COLO668 (cell line): ENCODE measurements at regions not wholly inside any gene's neighbourhood (a gene's known extent, or its start where the extent isn't known, plus 50 kb on each side); places are given as distances from the start of the nearest gene placed in this dataset.
"Not testable (repeated sequence)": the region's sequence is repeated elsewhere in the genome, so short reads cannot be mapped to it uniquely, and the experiment has no call there.

Experiments
- DNase-seq: peaks from one replicate; lab custom pipeline; 2025; ENCODE audit not compliant: unreplicated experiment; lab: John Stamatoyannopoulos, UW

DNA sequence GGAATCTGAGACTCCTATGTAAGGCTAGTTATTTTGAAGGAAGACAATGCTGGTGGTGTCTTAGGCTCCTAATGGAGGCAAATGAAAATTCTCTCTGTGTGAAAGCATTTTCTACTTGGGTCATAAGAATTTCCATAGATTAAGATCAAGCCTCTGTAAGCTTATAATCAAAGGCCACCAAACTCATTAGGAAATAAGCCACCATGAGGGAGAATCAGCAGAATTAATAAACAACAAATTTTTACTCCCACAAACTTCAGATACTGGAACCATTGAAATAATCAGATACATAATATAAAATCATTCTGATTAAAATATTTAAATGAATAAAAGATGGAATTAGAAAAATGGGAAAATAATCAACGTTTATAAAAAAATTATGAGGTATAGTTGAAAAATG is 178.7 kb downstream of the NPIPA8 start:
- DNase-seq = not testable (repeated sequence)

DNA sequence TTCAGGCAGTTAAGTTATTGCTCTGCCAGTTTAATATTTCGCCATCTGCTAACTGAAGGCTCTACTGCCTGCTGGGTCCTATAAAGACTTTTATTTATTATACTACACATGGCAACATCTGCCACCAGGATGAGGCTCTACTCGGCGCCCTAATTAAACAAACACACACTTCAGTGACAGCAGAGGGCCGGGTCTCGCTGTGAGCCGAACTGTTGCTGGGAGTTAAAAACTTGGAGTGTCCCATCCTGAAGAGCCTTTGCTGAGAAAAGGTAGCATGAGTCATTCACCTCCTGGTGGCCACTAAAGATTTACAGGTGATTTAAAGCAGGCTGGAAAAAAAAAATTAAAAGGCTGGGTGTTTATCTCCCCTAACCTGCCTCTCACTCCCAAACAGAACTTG is 183.7 kb downstream of the NPIPA8 start:
- DNase-seq = not testable (repeated sequence)

DNA sequence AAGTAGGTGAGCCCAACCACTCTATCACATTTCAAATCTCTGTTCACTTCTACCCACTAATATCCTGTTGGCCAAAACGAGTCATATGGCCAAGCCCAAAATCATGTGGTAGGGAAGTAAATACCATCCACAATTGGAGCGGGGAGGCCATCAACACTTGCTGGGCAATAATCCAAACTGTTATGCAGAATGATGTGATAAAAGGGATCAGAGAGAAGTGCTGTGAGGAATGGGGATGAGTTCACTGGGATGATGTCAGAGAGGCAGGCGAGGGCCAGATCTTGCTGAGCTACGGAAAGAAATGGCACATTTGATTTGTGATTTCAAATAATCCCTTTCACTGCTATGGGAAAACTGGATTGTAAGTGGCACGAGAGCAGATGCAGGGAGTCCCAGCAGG is 188.4 kb downstream of the NPIPA8 start:
- DNase-seq = not testable (repeated sequence)

DNA sequence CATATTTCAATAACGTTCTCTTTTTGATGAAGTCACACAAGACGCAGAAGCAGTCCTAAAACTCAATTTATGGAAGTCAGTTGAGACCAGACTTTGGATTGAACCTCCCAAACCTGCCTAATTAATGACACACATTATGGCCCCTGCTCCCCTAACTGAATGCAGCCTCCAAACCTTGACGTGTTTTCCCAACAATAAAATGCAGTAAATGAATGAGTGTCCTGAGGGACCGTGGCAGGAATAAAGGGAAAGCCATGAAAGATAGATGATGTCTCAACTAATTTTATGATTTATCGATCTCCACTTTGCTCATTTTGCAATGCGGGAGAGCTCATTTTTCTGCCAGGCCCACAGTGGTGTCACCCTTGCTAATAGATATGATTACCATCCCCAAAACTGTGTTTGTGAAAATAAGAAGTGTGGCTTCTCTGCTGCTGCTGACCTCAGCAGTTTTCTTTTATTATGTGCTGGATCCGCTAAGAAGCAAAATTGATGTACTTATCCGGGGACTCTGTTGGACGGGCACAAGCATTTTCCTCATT is 189.9 kb downstream of the NPIPA8 start:
- not testable (repeated sequence) for DNase-seq

DNA sequence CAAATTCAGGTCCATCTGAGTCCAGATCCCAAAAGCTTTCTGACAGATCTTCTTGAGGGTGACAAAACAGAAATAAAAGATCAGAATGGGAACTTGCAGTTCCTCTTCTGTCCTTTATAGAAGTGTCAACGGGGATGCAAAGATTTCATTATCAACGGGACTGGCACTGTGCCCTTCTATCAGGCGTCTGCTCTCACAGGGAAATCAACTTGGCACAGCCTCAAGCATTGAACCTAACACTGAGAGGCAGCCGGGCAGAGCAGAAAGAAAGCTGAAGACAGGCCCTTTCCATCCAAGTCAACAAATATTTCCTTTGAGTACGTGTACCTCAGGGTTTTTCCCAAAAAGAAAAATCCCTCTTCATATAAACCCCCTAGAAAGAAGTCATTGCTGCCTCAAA is 194.5 kb downstream of the NPIPA8 start:
- not testable (repeated sequence) for DNase-seq

DNA sequence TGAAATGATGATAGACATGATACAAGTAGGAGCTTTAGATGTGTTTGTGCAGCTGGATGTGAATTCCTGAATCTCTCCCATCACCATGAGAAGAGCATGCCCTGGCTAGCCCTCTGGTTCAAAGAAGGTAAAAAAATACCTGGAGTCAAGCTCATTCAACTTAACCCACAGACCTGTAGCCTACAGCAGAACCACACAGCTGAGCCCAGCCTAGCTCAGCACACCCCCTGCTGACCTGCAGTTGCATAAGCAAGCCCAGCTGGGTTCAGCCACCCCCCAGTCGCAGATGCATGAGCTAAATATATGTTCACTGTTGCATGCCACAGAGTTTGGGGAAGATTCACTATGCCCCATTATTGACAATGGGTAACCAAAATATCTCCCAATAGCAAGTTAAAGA is 200.2 kb downstream of the NPIPA8 start:
- not testable (repeated sequence) for DNase-seq

DNA sequence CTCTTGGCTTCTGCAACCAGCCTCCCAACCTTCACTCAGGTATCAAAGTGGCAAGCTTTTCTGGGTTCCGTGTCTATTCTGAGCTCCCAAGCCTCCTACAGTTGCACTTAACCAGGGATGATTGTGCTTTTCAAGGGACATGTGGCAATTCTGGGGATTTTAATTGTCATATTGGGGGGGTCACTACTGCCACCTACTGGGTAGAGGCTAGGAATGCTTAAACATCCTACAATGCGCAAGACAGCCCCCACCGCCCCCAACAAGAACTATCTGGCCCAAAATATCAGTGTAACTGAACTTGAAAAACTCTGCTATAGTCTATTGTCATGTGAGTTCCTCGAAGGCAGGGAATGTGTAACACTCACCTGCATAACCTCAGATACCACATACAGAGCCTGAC is 201.5 kb downstream of the NPIPA8 start:
- not testable (repeated sequence) for DNase-seq

DNA sequence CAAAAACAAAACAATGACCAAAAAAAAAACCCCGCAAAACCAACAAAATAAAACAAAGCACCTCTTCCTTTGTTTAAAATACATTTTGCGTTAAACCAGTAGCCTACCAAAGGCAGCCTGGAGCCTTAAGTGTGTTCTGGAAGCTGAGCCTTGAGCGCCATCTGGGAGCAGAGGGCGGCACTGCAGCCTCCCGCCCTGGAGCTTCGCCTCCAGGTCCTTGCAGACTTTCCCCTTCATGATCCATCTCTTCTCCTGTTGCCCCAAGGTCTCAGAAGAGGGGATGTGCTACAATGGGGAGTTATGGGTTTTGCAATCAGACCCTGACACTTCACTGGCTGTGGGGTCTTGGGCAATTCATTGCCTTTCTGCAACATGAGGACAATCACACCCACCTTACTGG is 204.9 kb downstream of the NPIPA8 start:
- not testable (repeated sequence) for DNase-seq

DNA sequence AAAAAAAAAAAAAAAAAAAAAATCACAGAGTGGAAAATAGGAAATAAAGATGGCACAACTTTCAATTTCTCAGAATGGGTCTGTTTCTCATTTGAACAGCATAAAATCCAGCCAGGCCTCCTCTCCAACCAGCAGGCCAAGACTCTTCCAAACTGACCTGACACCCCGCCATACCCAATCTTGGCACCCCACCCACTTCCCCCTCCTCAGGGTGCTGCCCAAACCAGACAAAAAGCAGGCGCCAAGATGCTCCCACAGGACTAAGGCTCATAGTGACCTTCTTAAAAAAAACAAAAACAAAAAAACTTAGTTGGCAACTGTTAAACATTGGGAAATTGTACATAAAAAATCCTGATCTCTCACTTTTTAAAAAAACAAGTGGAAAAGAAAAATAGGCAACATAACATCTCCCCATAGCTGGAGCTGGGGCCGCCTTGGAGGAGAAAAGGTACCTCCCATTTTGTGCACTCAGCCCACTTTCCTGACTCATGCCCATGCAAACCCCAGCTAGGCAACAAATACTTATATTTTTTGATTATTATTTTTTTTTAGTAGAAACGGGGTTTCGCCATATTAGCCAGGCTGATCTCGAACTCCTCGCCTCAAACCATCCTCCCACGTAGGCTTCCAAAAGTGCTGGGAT is 205.9 kb downstream of the NPIPA8 start:
- DNase-seq = not testable (repeated sequence)

DNA sequence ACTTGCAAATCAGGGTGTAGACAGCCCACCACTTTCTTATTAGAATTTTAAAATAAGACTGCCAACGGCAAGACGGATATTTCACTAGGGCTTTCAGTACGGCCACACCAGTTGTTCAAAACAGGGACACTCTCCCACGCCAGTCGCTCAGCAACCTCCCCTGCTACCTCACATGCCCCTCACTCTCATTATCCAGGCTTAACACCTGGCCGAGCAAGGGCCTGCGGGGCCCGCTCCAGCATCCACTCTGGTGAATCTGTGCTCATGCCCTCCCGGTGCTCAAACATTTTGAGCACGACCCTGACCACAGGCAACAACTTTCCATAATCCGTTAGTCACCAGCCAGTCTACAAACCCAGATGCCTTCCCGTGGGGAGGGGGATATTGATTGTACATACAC is 209.5 kb downstream of the NPIPA8 start:
- DNase-seq = not testable (repeated sequence)

DNA sequence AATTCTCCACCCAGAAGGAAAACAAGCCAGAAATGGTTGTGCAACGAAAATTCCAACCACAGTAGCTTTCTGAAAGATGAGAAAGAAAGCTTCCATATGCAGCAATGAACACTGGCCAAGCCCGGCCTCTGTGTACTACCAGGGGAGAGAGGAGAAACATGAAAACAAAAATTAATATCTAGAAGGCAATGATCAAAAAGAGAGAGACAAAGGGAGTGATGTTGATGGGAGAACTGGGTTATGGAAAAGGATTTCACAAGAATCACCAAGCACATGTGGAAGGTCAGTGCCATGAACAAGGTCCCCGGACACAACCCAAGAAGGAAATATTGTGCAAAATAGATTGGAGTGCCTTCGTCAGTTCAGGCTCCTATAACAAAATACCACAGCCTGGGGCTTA is 217.4 kb downstream of the NPIPA8 start:
- DNase-seq = not testable (repeated sequence)

DNA sequence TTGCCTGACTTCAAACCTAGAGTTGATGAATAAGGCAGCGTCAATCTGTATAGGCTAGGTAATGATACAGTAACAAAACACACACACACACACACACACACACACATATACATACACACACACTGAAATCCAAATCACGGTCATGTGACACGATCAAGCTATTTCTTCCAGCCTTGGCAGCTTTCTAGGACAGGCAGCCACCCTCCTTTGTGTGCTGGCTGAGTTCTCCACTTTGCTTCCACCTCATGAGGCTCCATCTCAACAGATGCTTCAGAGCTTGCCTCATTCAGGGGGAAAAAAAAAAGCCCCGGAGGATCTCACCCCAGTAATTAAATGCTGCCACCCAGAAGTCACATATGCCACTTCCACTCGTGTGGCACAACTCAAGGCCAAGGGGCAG is 217.9 kb downstream of the NPIPA8 start:
- DNase-seq = not testable (repeated sequence)

DNA sequence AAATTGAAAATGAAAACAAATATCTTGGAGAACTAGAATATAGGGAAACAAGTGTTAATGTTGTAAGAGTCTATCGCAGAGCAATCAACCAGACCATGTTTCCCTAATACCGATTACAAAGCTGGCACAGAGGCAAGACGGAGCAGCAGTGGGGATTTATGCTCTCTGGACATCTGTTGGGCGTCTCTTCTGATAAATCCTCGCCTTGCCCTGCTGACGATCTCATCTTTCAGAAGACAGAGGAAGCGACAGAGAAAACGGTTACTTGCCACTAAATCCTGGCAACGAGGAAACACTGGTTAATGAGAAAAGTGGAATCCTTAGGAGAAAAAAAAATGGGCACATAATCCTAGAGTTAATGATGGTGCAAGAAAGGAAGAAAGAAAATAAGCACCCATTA is 218.5 kb downstream of the NPIPA8 start:
- DNase-seq = not testable (repeated sequence)

DNA sequence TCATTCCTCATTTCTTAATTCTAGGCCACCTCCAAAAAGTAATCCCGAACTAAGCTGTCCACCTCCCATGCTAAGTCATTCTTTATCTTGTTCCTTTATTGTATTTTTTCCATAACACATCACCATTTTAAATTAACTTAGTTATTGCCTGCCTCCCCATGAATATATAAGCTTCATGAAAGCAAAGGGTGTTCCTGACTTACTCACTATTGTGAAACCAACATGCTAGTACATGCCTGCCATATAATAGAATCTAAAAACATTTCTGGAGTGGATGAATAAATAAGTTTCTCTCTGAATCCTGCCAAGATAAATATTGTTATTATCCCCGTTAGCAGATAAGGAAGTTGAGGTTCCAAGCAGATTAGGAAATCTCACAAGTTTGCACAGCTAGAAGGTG is 232.1 kb downstream of the NPIPA8 start:
- not testable (repeated sequence) for DNase-seq

DNA sequence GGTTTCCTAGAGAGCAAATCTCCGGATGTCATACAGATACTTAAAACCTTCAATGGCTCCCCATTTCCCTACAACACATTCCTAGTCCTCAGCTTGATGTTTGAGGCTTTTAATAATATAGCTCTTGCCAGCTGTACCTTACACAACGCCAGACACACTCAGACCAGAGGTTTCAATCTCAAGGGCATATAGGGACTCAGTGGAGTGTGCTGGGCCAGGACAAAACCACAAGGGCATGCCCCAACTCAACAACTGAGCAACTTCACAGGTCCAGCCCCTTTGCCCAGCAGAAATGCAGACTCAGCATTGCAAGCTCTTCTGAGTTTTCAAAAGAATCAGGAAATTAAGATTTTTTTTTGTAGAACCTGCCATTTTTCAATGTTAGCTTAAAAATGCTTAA is 235.5 kb downstream of the NPIPA8 start:
- DNase-seq = not testable (repeated sequence)

DNA sequence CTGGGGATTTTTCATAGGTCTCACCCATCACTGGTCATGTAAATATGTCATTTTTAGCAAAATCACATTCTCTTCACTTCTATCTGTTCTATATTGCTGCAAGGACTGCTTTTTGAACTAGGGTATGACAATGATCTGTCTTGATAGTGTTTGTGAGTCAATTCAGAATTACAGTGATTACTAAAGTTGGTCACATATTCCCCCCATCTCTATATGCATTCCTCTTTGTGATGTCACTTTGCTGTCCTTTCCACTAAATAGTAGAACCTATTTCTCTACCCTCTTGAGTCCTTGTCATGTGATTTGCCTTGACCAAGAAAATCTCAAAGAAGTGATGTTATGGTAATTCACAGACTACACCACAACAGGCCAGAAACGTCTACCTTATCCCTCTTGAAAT is 243.9 kb downstream of the NPIPA8 start:
- DNase-seq = not testable (repeated sequence)

DNA sequence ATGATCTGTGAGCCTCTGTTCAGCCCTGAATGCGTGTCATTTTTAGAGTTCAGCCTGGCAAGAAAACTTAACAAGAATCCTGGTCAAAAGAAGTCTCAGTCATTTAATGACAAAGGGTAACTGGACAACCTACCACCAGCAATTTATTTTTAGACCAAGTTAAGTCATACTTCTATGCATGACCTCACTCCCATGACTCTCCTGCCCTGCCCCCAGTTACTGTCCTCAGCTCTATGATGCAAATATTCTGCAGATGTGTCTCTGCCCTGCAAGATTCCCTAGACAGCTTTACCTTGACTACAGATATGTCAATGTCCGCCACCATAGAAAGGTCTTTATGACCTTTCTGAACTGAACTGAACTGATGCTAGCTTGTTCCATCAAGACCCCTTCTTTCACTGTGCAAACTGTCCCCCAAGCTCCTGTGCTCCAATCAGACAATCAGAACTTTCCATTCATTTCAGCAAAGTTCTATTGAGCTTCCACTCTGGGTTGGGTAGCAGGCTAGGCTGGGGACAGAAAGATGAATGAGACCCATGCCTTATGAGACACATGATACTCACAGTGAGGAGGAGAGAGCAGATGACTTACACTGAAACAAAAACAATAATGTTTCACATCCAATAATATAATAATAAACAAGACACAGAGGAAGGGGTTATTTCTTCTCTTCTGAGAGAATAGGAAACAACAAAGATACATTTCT is 255.7 kb downstream of the NPIPA8 start:
- not testable (repeated sequence) for DNase-seq

DNA sequence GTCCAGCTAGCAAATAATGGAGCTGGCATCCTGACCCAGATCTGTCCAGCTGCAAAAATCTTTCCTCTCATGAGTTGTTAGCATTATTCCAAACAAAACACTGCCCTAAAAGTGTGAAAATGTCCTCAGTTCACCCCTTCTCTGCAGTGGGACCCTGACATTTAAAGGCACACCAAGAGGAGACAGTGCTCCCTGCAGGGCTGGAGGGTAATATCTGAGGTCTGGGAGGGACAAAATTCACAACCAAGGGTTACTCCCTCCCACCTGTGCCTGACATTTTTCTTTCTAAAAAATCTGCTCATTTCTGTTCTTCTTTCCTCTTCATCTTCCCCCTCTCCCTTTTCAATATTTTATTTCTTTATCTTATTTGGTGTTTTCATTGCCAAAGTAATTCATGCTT is 258.6 kb downstream of the NPIPA8 start:
- DNase-seq = not testable (repeated sequence)

DNA sequence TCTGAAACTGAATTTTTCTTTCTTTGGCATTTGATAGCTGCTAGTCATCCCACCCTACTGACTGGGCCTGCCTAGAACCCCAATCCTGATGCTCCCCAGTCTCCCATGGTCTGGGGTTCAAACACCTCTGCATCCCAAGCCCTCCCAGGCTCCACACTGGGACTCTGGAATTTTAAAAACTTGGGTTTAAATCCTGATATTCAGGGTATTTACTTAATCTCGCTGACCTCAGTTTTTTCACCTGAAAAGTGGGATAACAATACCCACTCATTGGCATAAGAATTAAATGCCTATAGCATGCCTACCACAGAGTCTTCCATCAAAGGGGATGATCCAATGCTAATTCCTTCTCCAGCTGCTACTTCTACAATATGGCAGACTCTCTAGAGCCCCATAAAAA is 264.4 kb downstream of the NPIPA8 start:
- DNase-seq = no peak

DNA sequence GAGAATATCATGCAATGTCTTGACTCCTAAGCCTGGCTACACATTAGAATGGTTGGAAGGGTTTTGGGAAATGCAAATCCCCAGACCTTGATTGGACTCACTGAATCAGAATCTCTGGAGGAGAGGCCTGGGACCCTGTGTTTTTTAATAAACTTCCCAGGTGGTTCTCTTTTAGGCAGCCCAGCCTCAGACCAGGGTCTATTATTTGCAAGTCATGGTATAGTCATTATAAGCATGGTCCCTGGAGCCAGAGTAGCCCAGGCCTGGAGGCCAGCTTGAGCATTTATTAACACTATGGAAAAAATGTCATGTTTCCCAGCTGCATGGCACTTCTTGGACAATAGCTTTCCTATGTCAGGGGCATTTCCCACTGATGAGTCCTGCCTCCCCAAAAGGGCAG is 266.9 kb downstream of the NPIPA8 start:
- DNase-seq = no peak

DNA sequence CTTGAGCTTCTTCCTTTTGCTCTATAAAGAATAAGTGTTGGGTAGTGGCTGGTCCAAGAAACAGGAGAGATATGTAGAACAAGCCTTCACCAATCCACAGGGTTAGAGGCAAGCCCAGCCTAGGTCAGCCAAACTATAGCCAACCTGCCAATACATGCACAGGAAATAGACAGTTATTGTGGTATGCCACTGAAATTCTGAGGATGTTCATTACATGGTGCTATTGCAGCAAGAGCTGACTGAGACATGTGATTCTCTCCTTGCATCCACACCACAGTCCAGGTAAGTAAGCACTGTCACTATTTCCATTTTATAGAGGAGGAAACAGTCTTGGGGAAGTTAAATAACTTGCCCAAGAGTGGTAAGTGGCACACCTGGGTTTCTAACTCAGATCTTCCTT is 268.1 kb downstream of the NPIPA8 start:
- no peak for DNase-seq

DNA sequence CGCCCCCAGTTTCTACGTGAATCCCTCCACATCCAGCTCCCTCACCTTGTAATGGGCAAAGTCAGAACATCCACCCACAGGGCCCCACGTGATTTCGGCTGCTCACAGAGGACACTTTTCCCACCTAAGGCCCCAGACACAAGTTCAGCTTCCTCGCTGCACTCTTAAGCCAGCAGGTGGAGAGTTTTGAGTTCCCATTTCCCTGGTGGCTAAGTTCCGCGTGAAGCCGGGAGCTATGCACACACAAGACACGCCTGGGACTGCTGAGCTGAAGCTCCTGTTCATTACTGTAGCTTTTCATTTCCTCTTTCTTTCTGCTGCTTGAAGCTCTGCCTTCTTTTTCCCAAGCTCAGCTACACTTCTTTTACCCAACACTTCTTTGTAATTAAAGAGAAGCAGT is 273.8 kb downstream of the NPIPA8 start:
- DNase-seq = no peak
